CD4-positive, alpha-beta T cell (primary cell): ENCODE measurements at regions not wholly inside any gene's neighbourhood (a gene's known extent, or its start where the extent isn't known, plus 50 kb on each side); places are given as distances from the start of the nearest gene placed in this dataset.

Experiments
- ATAC-seq: fragments of 200-7000 bp; cut with Tn5 transposase; one replicate; pipeline ENCODE4 v1.10.0; 2022; ENCODE audit warnings: mild to moderate bottlenecking; ENCODE audit not compliant: poor library complexity
- CTCF ChIA-PET: fragments of 350-600 bp; sonication (Branson Sonifier 250); formaldehyde crosslinking; loops from one replicate; lab custom pipeline; 2021; ENCODE audit warnings: antibody characterized with exemption, inconsistent platforms; lab: Charles Lee
- POLR2A ChIA-PET: fragments of 350-600 bp; sonication (Branson Sonifier 250); formaldehyde crosslinking; loops from one replicate; lab custom pipeline; 2021; ENCODE audit warnings: antibody characterized with exemption, inconsistent platforms; lab: Charles Lee
- DNase-seq, 14 experiments: peaks; one replicate each; pipeline ENCODE4 v3.0.0-alpha.2; 2013 to 2020; ENCODE audit warnings: mixed read lengths in 2 of 14
- H3K27ac ChIP-seq, 2 donors: one replicate each; pipeline versions ENCODE4 v1.5.1 to v1.7.0; 2013; ENCODE audit warnings: low read length in 2 of 2, low read depth in 1 of 2, mild to moderate bottlenecking in 1 of 2
- H3K27me3 ChIP-seq, 2 experiments: 1 replicate in 1 of 2; 2 replicates in 1 of 2; pipeline versions ENCODE4 v1.6.1 to v1.7.0; 2013; ENCODE audit warnings: low read length in 2 of 2, control low read depth in 1 of 2, mild to moderate bottlenecking in 1 of 2, moderate library complexity in 1 of 2; ENCODE audit not compliant: insufficient read depth in 2 of 2, control insufficient read depth in 1 of 2
- H3K36me3 ChIP-seq: one replicate; pipeline ENCODE4 v1.6.1; 2013; ENCODE audit warnings: low read length, control low read depth; ENCODE audit not compliant: insufficient read depth
- H3K4me1 ChIP-seq: one replicate; pipeline ENCODE4 v1.6.1; 2013; ENCODE audit warnings: low read length, control low read depth; ENCODE audit not compliant: insufficient read depth
- H3K4me3 ChIP-seq: one replicate; pipeline ENCODE4 v1.5.1; 2013; ENCODE audit warnings: mild to moderate bottlenecking, low read length, moderate library complexity
- H3K9me3 ChIP-seq, 2 experiments: 1 replicate in 1 of 2; 2 replicates in 1 of 2; pipeline versions ENCODE4 v1.6.1 to v1.7.0; 2013; ENCODE audit warnings: low read length in 2 of 2, mild to moderate bottlenecking in 2 of 2, control low read depth in 1 of 2, moderate library complexity in 1 of 2; ENCODE audit not compliant: control insufficient read depth in 1 of 2, insufficient read depth in 1 of 2
- H3K27ac Mint-ChIP-seq: one replicate; pipeline ENCODE4 v1.8.0; 2020; ENCODE audit warnings: mixed read lengths
- H3K27me3 Mint-ChIP-seq: one replicate; pipeline ENCODE4 v1.8.0; 2021; ENCODE audit warnings: mixed read lengths
- H3K36me3 Mint-ChIP-seq: one replicate; pipeline ENCODE4 v1.8.0; 2021; ENCODE audit warnings: low read depth, mixed read lengths
- H3K4me1 Mint-ChIP-seq: one replicate; pipeline ENCODE4 v1.8.0; 2021; ENCODE audit warnings: low read depth, mixed read lengths
- H3K4me3 Mint-ChIP-seq: one replicate; pipeline ENCODE4 v1.8.0; 2020; ENCODE audit warnings: mild to moderate bottlenecking, mixed read lengths
- H3K9me3 Mint-ChIP-seq: one replicate; pipeline ENCODE4 v1.8.0; 2020; ENCODE audit warnings: mixed read lengths
- intact Hi-C, 2 experiments: fragments of 100-400 bp; cut with DNase I in 1 of 2; cut with micrococcal nuclease in 1 of 2; formaldehyde crosslinking; loops; one replicate each; pipeline versions ENCODE4 v1.15.1 to v1.9.0; 2023 to 2025; cut with DNase I, micrococcal nuclease
- TF ChIP-seq, protein P1 (sequence below): fragments of 200-600 bp; IDR thresholded peaks from one replicate; pipeline ENCODE4 v1.8.0; 2022; ENCODE audit warnings: antibody characterized with exemption, mild to moderate bottlenecking

DNA sequence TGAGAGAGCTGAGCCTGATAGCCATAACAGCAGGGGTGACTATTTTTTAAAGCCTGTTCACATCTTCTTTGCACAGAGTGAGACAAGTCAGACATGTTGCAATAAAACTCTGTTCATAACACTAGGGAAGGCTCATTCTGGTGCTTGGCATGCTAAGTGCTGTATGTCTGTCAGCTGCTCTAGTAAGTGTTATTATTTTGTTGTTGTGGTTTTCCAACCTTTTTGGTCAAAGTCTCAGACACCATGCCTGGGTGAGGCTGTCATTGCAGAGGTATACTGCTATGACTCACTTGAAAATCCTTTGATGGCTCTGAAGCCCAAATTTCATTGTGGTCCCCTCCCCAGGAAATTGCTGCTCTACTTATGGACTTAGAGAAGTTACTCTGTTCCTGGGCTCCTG, 129.7 kb downstream of the ADRA2A start:
- DNase-seq = no peak
- Histone ChIP-seq H3K4me1 (no peaks in the 10 kb centered on the region), H3K36me3 (no peaks in the 10 kb centered on the region), H3K27ac (no peak overlapping the region), H3K9me3 (no peaks in the 10 kb centered on the region), H3K4me3 (no peak overlapping the region), H3K27me3 (peaks cover 2 to 4% of the 10 kb centered on the region in 2 experiments)
- CTCF ChIA-PET = no interaction called here
- Mint-ChIP-seq H3K36me3 (no peaks in the 10 kb centered on the region), H3K9me3 (no peaks in the 10 kb centered on the region), H3K4me3 (no peak overlapping the region), H3K27me3 (peaks cover 5% of the 10 kb centered on the region), H3K4me1 (no peaks in the 10 kb centered on the region), H3K27ac (no peak overlapping the region)
- POLR2A ChIA-PET = no interaction called here
- intact Hi-C loops = loop anchor here in 1 of 2 experiments (5.0 to 10.0 kb wide), 2 partner anchors 462 to 594 kb away; no protein-coding TSS in a partner anchor
- TF ChIP-seq, protein P1, sequence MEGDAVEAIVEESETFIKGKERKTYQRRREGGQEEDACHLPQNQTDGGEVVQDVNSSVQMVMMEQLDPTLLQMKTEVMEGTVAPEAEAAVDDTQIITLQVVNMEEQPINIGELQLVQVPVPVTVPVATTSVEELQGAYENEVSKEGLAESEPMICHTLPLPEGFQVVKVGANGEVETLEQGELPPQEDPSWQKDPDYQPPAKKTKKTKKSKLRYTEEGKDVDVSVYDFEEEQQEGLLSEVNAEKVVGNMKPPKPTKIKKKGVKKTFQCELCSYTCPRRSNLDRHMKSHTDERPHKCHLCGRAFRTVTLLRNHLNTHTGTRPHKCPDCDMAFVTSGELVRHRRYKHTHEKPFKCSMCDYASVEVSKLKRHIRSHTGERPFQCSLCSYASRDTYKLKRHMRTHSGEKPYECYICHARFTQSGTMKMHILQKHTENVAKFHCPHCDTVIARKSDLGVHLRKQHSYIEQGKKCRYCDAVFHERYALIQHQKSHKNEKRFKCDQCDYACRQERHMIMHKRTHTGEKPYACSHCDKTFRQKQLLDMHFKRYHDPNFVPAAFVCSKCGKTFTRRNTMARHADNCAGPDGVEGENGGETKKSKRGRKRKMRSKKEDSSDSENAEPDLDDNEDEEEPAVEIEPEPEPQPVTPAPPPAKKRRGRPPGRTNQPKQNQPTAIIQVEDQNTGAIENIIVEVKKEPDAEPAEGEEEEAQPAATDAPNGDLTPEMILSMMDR = no peak
- ATAC-seq = no peak

DNA sequence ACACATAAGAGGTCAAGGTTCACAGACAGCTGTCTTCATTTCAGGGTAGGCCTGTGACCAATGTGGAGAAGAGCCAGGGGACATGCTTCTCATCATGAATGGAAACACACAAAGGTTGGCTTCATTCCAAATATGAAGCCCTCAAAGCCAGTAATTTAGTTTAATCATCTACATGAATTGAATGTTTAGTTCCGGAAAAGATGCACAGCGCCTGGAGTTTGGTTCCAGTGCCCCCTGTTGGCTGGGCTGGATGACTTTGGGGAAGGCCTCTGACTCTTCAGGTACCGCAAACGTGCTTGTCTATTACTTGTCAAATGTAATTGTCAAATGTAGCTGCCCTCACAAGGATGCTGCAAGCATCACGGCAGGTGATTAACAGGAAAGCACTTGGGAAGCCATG, 130.7 kb downstream of the ADRA2A start:
- Histone ChIP-seq H3K36me3 (no peaks in the 10 kb centered on the region), H3K27ac (no peak overlapping the region), H3K4me3 (no peak overlapping the region), H3K9me3 (no peaks in the 10 kb centered on the region), H3K4me1 (no peaks in the 10 kb centered on the region), H3K27me3 (peaks cover 2 to 4% of the 10 kb centered on the region in 2 experiments)
- Mint-ChIP-seq H3K9me3 (no peaks in the 10 kb centered on the region), H3K27me3 (no peaks in the 10 kb centered on the region), H3K27ac (no peak overlapping the region), H3K4me1 (no peaks in the 10 kb centered on the region), H3K36me3 (no peaks in the 10 kb centered on the region), H3K4me3 (no peak overlapping the region)
- ChIA-PET CTCF (interaction anchor here (0.6 kb wide), 1 partner anchor 11 kb away, joined by 3 read pairs; no protein-coding TSS in a partner anchor), POLR2A (no interaction called here)
- intact Hi-C loops = loop anchor here in 1 of 2 experiments (5.0 to 10.0 kb wide), 2 partner anchors 463 to 595 kb away; no protein-coding TSS in a partner anchor
- ATAC-seq (no peak), DNase-seq (peak in 6 of 14 experiments; percentile 2 to 33 (median 17))
- TF ChIP-seq, protein P1 = no peak

DNA sequence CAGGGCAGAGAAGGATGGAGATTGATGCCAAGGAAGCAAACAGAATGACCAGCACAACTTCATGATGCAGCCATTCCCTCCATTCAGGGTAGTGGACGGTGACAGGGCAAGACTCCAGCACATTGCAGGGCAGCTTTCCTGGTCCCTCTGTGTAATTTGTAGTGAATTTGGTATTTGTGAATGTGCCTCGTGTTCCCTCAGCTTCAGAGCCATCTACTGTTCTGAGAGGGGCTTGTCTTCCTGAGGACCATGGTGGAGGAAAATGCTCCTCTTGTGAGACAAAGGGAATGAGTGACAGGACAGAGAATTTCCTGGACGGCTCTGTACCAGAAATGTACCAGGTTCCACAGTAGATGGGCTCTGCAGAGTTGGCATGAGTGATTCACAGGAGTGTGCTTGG, 132.1 kb downstream of the ADRA2A start:
- Histone ChIP-seq H3K4me3 (no peak overlapping the region), H3K36me3 (no peaks in the 10 kb centered on the region), H3K27ac (no peak overlapping the region), H3K27me3 (peaks cover 0 to 4% of the 10 kb centered on the region in 2 experiments), H3K9me3 (no peaks in the 10 kb centered on the region), H3K4me1 (no peaks in the 10 kb centered on the region)
- Mint-ChIP-seq H3K36me3 (no peaks in the 10 kb centered on the region), H3K27me3 (no peaks in the 10 kb centered on the region), H3K27ac (no peak overlapping the region), H3K4me1 (no peaks in the 10 kb centered on the region), H3K4me3 (no peak overlapping the region), H3K9me3 (no peaks in the 10 kb centered on the region)
- ChIA-PET CTCF (no interaction called here), POLR2A (no interaction called here)
- ATAC-seq (no peak), DNase-seq (no peak)
- TF ChIP-seq, protein P1 = no peak
- intact Hi-C loops = loop anchor here in 1 of 2 experiments (5.0 to 10.0 kb wide), 2 partner anchors 464 to 597 kb away; no protein-coding TSS in a partner anchor
